K562 (cell line): ENCODE measurements at regions not wholly inside any gene's neighbourhood (a gene's known extent, or its start where the extent isn't known, plus 50 kb on each side); places are given as distances from the start of the nearest gene placed in this dataset.

Experiments
- ATAC-seq: fragments of 200-7000 bp; cut with Tn5 transposase; 3 replicates; pipeline ENCODE4 v1.9.1; 2020; ENCODE audit warnings: moderate library complexity
- BruUV-seq: library from RNA; stranded (reverse); fragments of 400-500 nt; replicated peaks from 2 replicates; lab custom pipeline; 2021; lab: Mats Ljungman, UMichigan
- CTCF ChIA-PET: fragments of 300-600 bp; formaldehyde crosslinking; extraction: SDS; loops from one replicate; lab custom pipeline; 2021; ENCODE audit warnings: low intra/inter-chr PET ratio; lab: Yijun Ruan, JAX
- POLR2A ChIA-PET: fragments of 300-600, 350-650 bp; sonication (Branson Sonifier 250); formaldehyde crosslinking; extraction: SDS; loops from one replicate; lab custom pipeline; 2021; ENCODE audit warnings: antibody characterized with exemption, inconsistent platforms; lab: Yijun Ruan, JAX
- DNase-seq, 4 experiments: peaks; one replicate each; pipeline versions ENCODE4 v3.0.0 to v3.0.0-alpha.2; 2011 to 2018; ENCODE audit warnings: low spot score in 3 of 4, mixed read lengths in 3 of 4; ENCODE audit errors: extremely low read depth in 1 of 4
- FAIRE-seq: peaks from 2 replicates; lab custom pipeline; 2011; peaks lifted over from hg19 to GRCh38; lab: Jason Lieb, UNC
- H2AFZ ChIP-seq: 2 replicates; pipeline ENCODE4 v1.6.0; 2011; ENCODE audit warnings: low read depth, low read length, control low read depth, inconsistent platforms
- H3K27ac ChIP-seq: fragments of 200-600 bp; 3 replicates; pipeline ENCODE4 v1.8.0; 2011; ENCODE audit warnings: low read depth, mild to moderate bottlenecking, control low read depth, inconsistent platforms, low read length, moderate library complexity, mixed read lengths; ENCODE audit errors: extremely low read depth
- H3K27me3 ChIP-seq, 2 experiments: fragments of 300-600 bp in 1 of 2; 2 replicates in 1 of 2; 3 replicates in 1 of 2; pipeline versions ENCODE4 v1.6.0 to v1.8.0; 2011; ENCODE audit warnings: inconsistent platforms in 2 of 2, low read length in 2 of 2, mild to moderate bottlenecking in 1 of 2, mixed read lengths in 1 of 2, moderate library complexity in 1 of 2; ENCODE audit not compliant: control insufficient read depth in 2 of 2, insufficient read depth in 2 of 2
- H3K36me3 ChIP-seq: fragments of 300-600 bp; 3 replicates; pipeline ENCODE4 v1.8.0; 2011; ENCODE audit warnings: mild to moderate bottlenecking, low read length, inconsistent platforms; ENCODE audit not compliant: control insufficient read depth, insufficient read depth
- H3K4me1 ChIP-seq, 2 experiments: fragments of 200-600 bp in 1 of 2; replicated peaks in 1 of 2; 2 replicates in 1 of 2; 3 replicates in 1 of 2; pipeline versions ENCODE4 v1.5.1 to v1.8.0; 2011; ENCODE audit warnings: inconsistent platforms in 2 of 2, low read length in 2 of 2, mild to moderate bottlenecking in 1 of 2, mixed read lengths in 1 of 2, moderate library complexity in 1 of 2; ENCODE audit not compliant: control insufficient read depth in 2 of 2, insufficient read depth in 2 of 2
- H3K4me2 ChIP-seq: 2 replicates; pipeline ENCODE4 v1.6.1; 2011; ENCODE audit warnings: low read length, control low read depth, inconsistent platforms, mixed read lengths; ENCODE audit not compliant: insufficient read depth
- H3K4me3 ChIP-seq: fragments of 200-600 bp; sonication (generic), shearing (Covaris generic); 2 replicates; pipeline ENCODE4 v1.5.1; 2016; ENCODE audit warnings: control low read depth, inconsistent platforms
- H3K79me2 ChIP-seq: fragments of 200-600 bp; 3 replicates; pipeline ENCODE4 v1.8.0; 2011; ENCODE audit warnings: low read length, inconsistent platforms; ENCODE audit not compliant: control insufficient read depth, insufficient read depth
- H3K9ac ChIP-seq, 2 experiments: 2 replicates each; pipeline versions ENCODE4 v1.6.0 to v1.6.1; 2011; ENCODE audit warnings: low read depth in 2 of 2, low read length in 2 of 2, control low read depth in 1 of 2, inconsistent platforms in 1 of 2, mild to moderate bottlenecking in 1 of 2, mixed read lengths in 1 of 2; ENCODE audit not compliant: insufficient read depth in 1 of 2
- H3K9me1 ChIP-seq: one replicate; pipeline ENCODE4 v1.6.0; 2011; ENCODE audit warnings: inconsistent platforms, mild to moderate bottlenecking, low read length, moderate library complexity; ENCODE audit not compliant: control insufficient read depth, insufficient read depth
- H3K9me3 ChIP-seq: replicated peaks from 2 replicates; pipeline ENCODE4 v1.5.1; 2011; ENCODE audit warnings: low read depth, low read length, inconsistent platforms; ENCODE audit not compliant: control insufficient read depth, insufficient read depth
- H4K20me1 ChIP-seq: replicated peaks from 2 replicates; pipeline ENCODE4 v1.6.1; 2011; ENCODE audit warnings: low read length, inconsistent platforms, mixed read lengths; ENCODE audit not compliant: control insufficient read depth, insufficient read depth
- KDM4B ChIP-seq, 2 experiments: fragments of 450-650 bp in 1 of 2; sonication (generic) in 1 of 2; IDR thresholded peaks; 2 replicates each; pipeline ENCODE4 v1.6.1; 2016 to 2017; ENCODE audit warnings: borderline replicate concordance in 2 of 2, antibody characterized with exemption in 1 of 2, low read depth in 1 of 2, mild to moderate bottlenecking in 1 of 2
- NR2C2 ChIP-seq, 2 experiments: fragments of 200-800 bp in 1 of 2; sonication (Bioruptor generic) in 1 of 2; sonication (generic) in 1 of 2; formaldehyde crosslinking in 1 of 2; IDR thresholded peaks; 2 replicates each; pipeline versions ENCODE4 v1.6.1 to v1.8.0; 2016 to 2022; ENCODE audit warnings: mild to moderate bottlenecking in 1 of 2, missing compliant biosample characterization in 1 of 2, missing genetic modification characterization in 1 of 2, missing genetic modification reagents in 1 of 2
- RAD51 ChIP-seq: fragments of 450-650 bp; IDR thresholded peaks from 2 replicates; pipeline ENCODE4 v1.7.1; 2016; ENCODE audit warnings: low read depth, mild to moderate bottlenecking, borderline replicate concordance
- RNF2 ChIP-seq: sonication (generic); IDR thresholded peaks from 2 replicates; pipeline ENCODE4 v1.6.1; 2016
- SETDB1 ChIP-seq: IDR thresholded peaks from one replicate; pipeline ENCODE4 v1.6.1; 2012; ENCODE audit warnings: low read length, control low read depth, inconsistent platforms
- ZNF165 ChIP-seq: fragments of 250-450 bp; sonication (Bioruptor Pico); IDR thresholded peaks from 2 replicates; pipeline ENCODE4 v1.4.0; 2020; ENCODE audit warnings: borderline replicate concordance
- ZNF583 ChIP-seq: fragments of 250-450 bp; sonication (Bioruptor Pico); IDR thresholded peaks from 2 replicates; pipeline ENCODE4 v1.4.0; 2020
- WGBS: fragments of 100-300 bp; shearing (Covaris generic); methylation state at CpG from one replicate; pipeline ENCODE4 v1.1.6; 2016; ENCODE audit warnings: low coverage, mixed read lengths; ENCODE audit not compliant: insufficient coverage; ENCODE audit errors: missing lambda C conversion rate; 5-methylcytosine and 5-hydroxymethylcytosine counted together
- in situ Hi-C: fragments of 300-500 bp; cut with MboI; formaldehyde crosslinking; loops from 4 replicates; pipeline ENCODE4 v1.15.0; 2018; ENCODE audit warnings: inconsistent platforms, mixed read lengths
- intact Hi-C: fragments of 100-400 bp; cut with micrococcal nuclease; formaldehyde crosslinking; loops from 2 replicates; pipeline ENCODE4 v1.14.2; 2022
- TF ChIP-seq, protein P1 (sequence below): fragments of 250-450 bp; sonication (Bioruptor Pico); IDR thresholded peaks from 2 replicates; pipeline ENCODE4 v1.4.0; 2020; ENCODE audit warnings: mild to moderate bottlenecking, moderate library complexity

DNA sequence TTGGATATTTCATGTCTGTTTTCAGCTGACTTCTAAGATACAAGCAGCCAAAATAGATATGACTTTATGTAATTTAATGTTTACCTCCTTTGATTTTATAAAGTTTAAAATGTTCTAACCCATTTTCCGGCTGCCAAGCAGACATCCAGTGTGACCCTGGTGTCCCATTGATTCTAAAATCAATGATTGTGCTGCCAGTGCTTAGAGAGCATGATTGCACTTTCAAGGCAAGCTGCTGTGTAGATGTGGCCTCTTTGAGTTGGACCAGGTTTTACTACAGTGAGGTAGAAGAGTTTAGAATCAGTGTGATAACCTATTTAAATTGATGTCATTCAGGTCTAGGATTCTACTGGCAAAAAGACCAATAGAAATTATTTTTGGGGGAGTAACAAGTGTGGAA, 730.9 kb downstream of the STPG2 start:
- H3K4me3 ChIP-seq = no peak overlapping the region
- no peaks in the 10 kb centered on the region for H3K9me3 ChIP-seq
- no peaks in the 10 kb centered on the region for H3K36me3 ChIP-seq
- H3K9me1 ChIP-seq = no peaks in the 10 kb centered on the region
- H2AFZ ChIP-seq = no peak overlapping the region
- TF ChIP-seq RAD51 = no peak
- no peak for ATAC-seq
- FAIRE-seq = no peak
- CTCF ChIA-PET = no interaction called here
- DNase-seq = no peak
- H3K79me2 ChIP-seq = no peaks in the 10 kb centered on the region
- H3K4me2 ChIP-seq = no peak overlapping the region
- H3K9ac ChIP-seq = no peak overlapping the region
- WGBS = 0% methylated on average over 1 of the region's 1 CpG
- no peaks in the 10 kb centered on the region for H3K4me1 ChIP-seq
- H3K27me3 ChIP-seq = no peaks in the 10 kb centered on the region
- in situ Hi-C loops (no loop called here), intact Hi-C loops (no loop called here)
- BruUV-seq = no TSS peak
- H4K20me1 ChIP-seq = no peaks in the 10 kb centered on the region
- no peak overlapping the region for H3K27ac ChIP-seq
- POLR2A ChIA-PET = no interaction called here

DNA sequence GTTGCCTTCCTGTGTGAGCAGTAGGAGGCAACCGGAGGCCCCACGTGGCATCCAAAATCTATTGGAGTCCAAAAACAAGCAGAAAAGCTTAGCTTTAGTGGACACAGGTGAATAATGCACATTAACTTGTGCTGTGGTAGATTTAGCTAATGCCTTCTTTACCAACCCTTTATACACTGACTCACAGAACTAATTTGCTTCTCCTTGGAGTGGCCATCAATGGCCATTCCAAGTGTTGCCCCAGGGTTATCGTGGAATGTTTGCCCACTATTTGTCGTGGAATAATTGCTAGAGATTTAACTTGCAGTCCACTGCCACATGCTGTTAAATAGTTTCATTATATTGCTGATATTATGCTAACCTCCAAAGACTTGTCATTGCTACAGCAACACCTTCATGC, 729.1 kb downstream of the STPG2 start:
- CTCF ChIA-PET = no interaction called here
- BruUV-seq = no TSS peak
- Histone ChIP-seq H3K9me1 (no peaks in the 10 kb centered on the region), H3K9me3 (no peaks in the 10 kb centered on the region), H3K27ac (no peak overlapping the region), H3K79me2 (no peaks in the 10 kb centered on the region), H3K4me3 (no peak overlapping the region), H4K20me1 (no peaks in the 10 kb centered on the region), H3K4me1 (no peaks in the 10 kb centered on the region), H2AFZ (no peak overlapping the region), H3K36me3 (no peaks in the 10 kb centered on the region), H3K4me2 (no peak overlapping the region), H3K9ac (no peak overlapping the region), H3K27me3 (no peaks in the 10 kb centered on the region)
- DNase-seq = no peak
- intact Hi-C loops = no loop called here
- in situ Hi-C loops = no loop called here
- 0% methylated on average over 4 of the region's 4 CpGs for WGBS
- no peak for TF ChIP-seq RNF2
- no peak for TF ChIP-seq SETDB1
- TF ChIP-seq ZNF165 (CRISPR knock-in tag) = no peak
- no peak for TF ChIP-seq ZNF583
- no peak for TF ChIP-seq KDM4B (IDR thresholded peaks at IDR 0.05; ENCODE audit: borderline replicate concordance in 2 of 2, low read depth in 1 of 2)
- TF ChIP-seq, protein P1, sequence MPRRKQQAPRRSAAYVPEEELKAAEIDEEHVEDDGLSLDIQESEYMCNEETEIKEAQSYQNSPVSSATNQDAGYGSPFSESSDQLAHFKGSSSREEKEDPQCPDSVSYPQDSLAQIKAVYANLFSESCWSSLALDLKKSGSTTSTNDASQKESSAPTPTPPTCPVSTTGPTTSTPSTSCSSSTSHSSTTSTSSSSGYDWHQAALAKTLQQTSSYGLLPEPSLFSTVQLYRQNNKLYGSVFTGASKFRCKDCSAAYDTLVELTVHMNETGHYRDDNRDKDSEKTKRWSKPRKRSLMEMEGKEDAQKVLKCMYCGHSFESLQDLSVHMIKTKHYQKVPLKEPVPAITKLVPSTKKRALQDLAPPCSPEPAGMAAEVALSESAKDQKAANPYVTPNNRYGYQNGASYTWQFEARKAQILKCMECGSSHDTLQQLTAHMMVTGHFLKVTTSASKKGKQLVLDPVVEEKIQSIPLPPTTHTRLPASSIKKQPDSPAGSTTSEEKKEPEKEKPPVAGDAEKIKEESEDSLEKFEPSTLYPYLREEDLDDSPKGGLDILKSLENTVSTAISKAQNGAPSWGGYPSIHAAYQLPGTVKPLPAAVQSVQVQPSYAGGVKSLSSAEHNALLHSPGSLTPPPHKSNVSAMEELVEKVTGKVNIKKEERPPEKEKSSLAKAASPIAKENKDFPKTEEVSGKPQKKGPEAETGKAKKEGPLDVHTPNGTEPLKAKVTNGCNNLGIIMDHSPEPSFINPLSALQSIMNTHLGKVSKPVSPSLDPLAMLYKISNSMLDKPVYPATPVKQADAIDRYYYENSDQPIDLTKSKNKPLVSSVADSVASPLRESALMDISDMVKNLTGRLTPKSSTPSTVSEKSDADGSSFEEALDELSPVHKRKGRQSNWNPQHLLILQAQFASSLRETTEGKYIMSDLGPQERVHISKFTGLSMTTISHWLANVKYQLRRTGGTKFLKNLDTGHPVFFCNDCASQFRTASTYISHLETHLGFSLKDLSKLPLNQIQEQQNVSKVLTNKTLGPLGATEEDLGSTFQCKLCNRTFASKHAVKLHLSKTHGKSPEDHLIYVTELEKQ (CRISPR knock-in tag) = no peak
- no peak for TF ChIP-seq NR2C2 (CRISPR knock-in tag; IDR thresholded peaks at IDR 0.05)
- TF ChIP-seq NR2C2 (tag; IDR thresholded peaks at IDR 0.05) = no peak
- FAIRE-seq = no peak
- ATAC-seq = no peak
- POLR2A ChIA-PET = interaction anchor here (0.7 kb wide), 1 partner anchor 27 kb away, joined by 3 read pairs; no protein-coding TSS in a partner anchor
